HUDEP-2 (cell line): ENCODE measurements at regions not wholly inside any gene's neighbourhood (a gene's known extent, or its start where the extent isn't known, plus 50 kb on each side); places are given as distances from the start of the nearest gene placed in this dataset.
"Not testable (repeated sequence)": the region's sequence is repeated elsewhere in the genome, so short reads cannot be mapped to it uniquely, and the experiment has no call there.

Experiments
- DNase-seq, 76 experiments: peaks; one replicate each; lab custom pipeline; 2025; ENCODE audit not compliant: unreplicated experiment in 76 of 76; lab: John Stamatoyannopoulos, UW

DNA sequence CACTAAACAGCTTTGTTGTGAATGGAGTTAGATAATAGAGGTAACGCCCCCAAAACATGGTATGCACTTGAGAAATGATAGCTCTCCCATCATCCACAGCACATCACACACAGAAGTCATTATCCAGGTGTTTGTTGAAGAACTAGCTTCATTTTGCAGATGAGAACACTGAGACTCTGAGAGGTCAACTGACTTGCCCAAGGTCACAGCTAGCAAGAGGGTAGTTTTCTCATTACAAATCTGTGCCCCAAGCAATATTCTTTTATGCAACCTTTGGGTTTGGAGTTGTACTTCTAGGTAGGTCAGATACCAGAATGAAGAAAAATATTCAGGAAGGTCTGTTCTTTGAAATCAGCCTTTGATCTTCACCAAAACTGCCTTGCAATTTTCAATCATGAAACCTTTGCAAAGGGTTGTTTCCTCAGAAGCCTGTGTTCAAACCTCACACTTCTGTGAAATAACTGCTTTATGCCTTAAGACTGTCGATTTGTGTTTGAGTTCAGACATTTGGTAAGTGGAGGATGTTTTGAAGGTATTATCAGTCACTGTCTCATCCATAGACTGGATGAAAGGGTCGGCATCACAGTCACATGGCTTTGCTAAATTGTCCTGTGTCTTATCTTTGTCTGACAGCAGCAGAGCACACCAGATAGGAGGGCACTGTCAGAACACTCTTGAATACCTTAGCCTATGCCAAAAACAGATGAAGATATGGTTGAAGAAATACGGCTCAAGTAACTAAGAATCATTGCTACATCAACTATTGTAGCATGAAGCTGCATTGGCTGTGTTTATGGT, 233.2 kb upstream of the BTG1 start:
- DNase-seq, result peak in 72 of 76 experiments; percentile 8 to 94 (median 70)

GRCh38 chr12:92375504-92375903, 229.9 kb upstream of the BTG1 start:
- DNase-seq, result not testable (repeated sequence)

GRCh38 chr12:92370828-92371227, 225.2 kb upstream of the BTG1 start:
- no peak for DNase-seq

- DNase-seq, result no peak
Observed at GRCh38 chr12:92369636-92370035, 224.0 kb upstream of the BTG1 start.

GRCh38 chr12:92369056-92369455, 223.4 kb upstream of the BTG1 start:
- no peak for DNase-seq

DNA sequence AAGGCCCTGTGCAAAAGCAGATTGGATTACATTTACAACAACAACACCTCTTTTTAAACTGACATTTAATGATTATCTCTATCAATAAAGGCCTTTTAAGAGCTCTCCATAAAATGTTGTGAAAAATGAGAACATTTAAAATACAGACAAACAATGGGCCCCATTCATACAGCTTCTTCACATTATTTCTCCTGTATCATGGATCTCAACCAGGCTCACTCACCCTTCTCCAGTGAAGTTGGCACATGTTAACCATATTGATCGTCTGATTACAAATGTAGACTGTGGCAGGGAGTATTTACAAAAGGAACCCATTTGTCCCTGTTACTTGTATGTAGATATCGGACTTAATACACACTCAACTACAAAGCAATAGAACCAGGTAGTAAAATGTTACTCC, 220.2 kb upstream of the BTG1 start:
- DNase-seq, result no peak

DNA sequence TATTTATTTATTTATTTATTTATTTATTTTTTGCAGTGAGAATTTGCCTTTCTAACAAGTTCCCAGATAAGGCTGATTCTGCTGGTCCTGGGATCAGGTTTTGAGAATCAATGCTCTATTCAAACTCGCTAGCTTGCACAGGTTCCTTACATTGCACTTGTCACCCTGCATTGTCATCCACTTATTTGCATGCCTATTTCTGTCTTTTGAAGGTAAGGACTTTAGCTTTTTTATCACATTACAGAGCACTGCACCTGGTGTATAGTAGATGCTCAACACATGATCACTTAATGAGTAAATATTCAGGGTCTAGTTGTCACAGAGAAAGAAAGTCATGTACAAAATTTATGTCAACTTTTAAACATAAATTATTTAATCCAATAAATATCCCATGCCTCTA, 219.7 kb upstream of the BTG1 start:
- DNase-seq, result no peak

DNA sequence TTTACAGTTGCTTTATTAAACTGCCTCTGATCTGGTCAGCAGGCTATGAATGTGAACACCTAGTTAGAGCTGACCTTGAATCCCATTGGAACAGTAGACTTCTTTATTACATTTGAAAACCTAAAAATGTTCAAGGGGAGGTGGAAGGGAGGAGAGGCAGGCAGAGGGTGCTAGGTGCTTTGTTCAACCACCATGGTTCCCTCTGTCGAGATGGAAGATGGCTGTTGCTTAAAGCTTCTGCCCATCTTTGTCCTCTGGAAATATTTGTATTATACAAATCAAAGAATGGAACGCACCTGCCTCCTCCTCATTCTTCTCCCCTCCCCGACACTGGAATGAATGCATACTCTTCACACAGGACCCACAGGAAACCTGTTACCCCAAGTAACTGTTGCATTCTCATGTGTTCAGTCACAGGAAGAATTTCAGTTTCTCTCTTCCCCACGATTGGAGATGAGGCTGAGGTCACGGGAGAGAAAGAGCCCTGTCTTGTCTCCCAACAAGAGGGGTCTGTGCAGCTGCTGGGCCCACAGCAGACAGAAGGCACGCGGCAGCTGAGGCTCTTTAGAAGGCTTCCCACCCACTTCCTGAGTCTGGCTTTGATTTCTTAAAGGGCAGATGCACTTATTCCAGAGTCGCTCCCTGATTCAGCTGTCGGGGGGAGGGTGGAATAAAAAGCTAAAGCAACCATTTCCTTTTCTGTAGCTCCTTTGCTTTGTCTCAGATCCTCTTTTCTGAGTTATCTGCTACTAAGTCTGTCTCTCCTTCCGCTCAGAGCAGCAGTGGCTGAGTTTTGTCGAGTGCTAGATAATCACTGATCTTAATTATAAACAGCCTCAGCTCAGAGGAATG, 217.9 kb upstream of the BTG1 start:
- peak in 1 of 76 experiments; percentile 11 for DNase-seq

- no peak for DNase-seq
Observed at GRCh38 chr12:92362785-92363184, 217.1 kb upstream of the BTG1 start.

- no peak for DNase-seq
Observed at GRCh38 chr12:92362126-92362525, 216.5 kb upstream of the BTG1 start.

GRCh38 chr12:92360543-92360942, 214.9 kb upstream of the BTG1 start:
- no peak for DNase-seq

GRCh38 chr12:92359581-92360209, 214.0 kb upstream of the BTG1 start:
- DNase-seq, result no peak

- peak in 26 of 76 experiments; percentile 1 to 70 (median 20) for DNase-seq
Observed at GRCh38 chr12:92357584-92358261, 212.1 kb upstream of the BTG1 start.

- DNase-seq, result no peak
Observed at GRCh38 chr12:92356425-92356824, 210.8 kb upstream of the BTG1 start.

DNA sequence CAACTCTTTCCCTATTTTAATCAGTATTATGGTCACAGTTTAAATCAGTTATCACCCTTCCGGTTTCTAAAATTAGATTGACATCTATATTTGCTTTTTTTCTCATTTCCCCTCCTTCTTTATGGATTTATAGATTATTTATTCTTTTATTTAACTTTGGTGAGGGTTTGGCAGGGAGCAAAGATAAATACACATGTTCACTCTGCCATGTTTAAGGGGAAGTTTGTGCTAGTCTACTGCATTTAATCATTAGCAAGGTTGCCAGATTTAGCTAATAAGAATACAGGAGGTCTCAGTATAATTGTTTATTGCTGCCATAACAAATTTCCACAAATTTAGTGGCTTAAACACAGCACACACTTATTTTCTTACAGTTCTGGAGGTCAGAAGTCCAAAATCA, 204.0 kb upstream of the BTG1 start:
- DNase-seq, result no peak

GRCh38 chr12:92342574-92342973, 196.9 kb upstream of the BTG1 start:
- no peak for DNase-seq

DNA sequence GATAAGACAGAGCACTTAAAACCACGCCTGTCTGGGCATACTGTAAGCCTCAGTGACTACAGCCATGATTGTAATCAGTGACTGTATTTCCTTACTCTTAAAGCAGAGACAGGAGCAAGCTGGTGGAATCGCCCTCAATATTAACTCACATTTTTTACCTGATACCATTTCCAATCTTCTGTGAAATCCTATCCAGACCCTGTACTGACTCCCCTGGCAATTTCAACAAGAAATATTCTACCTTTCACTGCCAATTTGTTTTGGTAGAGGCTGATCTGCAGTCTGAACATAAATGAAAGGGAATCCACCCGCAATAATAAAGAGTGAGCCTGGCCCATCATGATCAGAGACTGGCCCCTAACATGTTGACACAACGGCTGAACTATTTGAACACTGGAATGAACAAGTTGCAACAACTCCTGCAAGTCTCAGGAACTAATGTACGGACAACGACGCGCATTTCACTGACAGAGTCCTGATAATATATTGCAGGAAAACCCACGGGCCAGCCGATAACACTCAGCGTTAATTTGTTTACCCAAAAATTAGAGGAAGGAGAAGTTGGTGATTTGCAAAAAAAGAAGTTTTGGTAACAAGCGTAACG, 195.5 kb upstream of the BTG1 start:
- peak in 28 of 76 experiments; percentile 1 to 49 (median 24) for DNase-seq

DNA sequence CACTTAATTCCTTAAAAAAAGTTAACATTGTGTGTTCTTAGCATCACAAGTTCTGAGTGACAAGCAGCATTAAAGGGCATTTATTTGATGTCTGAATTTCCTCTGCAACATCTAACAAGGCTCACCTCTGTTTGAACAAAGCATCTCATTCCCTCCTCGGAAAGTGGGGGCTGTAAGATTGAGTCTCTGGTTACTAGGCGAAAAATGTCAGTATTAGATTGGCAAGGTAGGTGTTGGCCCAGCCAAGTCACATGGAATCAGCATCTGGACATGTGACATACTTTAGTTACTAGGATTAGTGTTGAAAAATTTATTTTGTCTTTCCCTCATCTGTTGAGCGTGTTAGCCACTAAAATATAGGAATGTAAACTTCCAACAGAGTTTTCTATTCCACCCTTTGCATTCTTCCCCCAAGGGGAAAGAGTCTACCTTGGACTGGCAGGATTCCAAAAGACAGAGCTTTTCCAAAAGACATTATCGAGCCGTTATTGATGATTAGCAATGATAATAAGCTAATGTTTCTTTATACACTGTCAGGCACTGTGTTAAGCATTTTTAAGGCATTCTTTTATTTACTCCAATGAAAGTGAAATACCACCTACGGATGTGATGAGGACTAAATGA, 194.9 kb upstream of the BTG1 start:
- DNase-seq, result peak in 1 of 76 experiments; percentile 9

DNA sequence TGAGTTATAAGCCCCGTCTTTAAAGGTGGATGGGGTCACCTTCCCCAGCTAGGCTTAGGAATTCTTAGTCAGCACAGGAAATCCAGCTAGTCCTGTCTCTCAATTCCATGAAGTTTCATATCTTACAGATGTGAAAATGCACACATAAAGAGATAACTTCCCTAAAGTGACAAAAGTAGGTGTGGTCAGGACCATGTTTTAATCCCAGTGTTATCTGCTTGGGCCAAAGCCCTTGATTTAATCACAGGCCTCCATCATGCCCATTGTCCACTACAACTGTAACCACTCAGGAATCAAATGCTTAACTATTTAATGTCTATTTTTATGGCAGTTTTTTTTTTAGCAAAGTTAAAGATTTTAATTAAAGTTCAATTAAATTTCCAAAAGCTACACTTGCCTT, 194.4 kb upstream of the BTG1 start:
- DNase-seq, result no peak
